PC-3 (cell line): ENCODE measurements at regions not wholly inside any gene's neighbourhood (a gene's known extent, or its start where the extent isn't known, plus 50 kb on each side); places are given as distances from the start of the nearest gene placed in this dataset.

Experiments
- ATAC-seq: fragments of 200-7000 bp; cut with Tn5 transposase; 2 replicates; pipeline ENCODE4 v1.9.1; 2020; ENCODE audit warnings: mild to moderate bottlenecking, moderate library complexity
- BruUV-seq: library from RNA; stranded (reverse); fragments of 400-500 nt; replicated peaks from 2 replicates; lab custom pipeline; 2021; lab: Mats Ljungman, UMichigan
- CTCF ChIA-PET: fragments of 300-600 bp; sonication (Branson Sonifier 250); formaldehyde crosslinking; loops from one replicate; lab custom pipeline; 2022; ENCODE audit warnings: antibody characterized with exemption; lab: Charles Lee
- POLR2A ChIA-PET: fragments of 300-600 bp; sonication (Branson Sonifier 250); formaldehyde crosslinking; loops from one replicate; lab custom pipeline; 2022; ENCODE audit warnings: antibody characterized with exemption; ENCODE audit not compliant: unreplicated experiment; lab: Charles Lee
- DNase-seq: peaks from one replicate; pipeline ENCODE4 v3.0.0-alpha.2; 2015
- H2AFZ ChIP-seq: fragments of 300-600 bp; sonication (generic); 2 replicates; pipeline ENCODE4 v1.6.0; 2016; ENCODE audit warnings: antibody characterized with exemption, low read length
- H3F3A ChIP-seq: fragments of 300-600 bp; sonication (generic); one replicate; pipeline ENCODE4 v1.6.0; 2017; ENCODE audit warnings: antibody characterized with exemption, low read length, control low read depth, mild to moderate bottlenecking; ENCODE audit not compliant: unreplicated experiment
- H3K27ac ChIP-seq: fragments of 300-600 bp; sonication (generic); 2 replicates; pipeline ENCODE4 v1.5.1; 2016; ENCODE audit warnings: mild to moderate bottlenecking, low read length
- H3K27me3 ChIP-seq: fragments of 300-600 bp; sonication (generic); 2 replicates; pipeline ENCODE4 v1.6.1; 2016; ENCODE audit warnings: low read length, mixed read lengths
- H3K36me3 ChIP-seq: fragments of 300-600 bp; sonication (generic); 2 replicates; pipeline ENCODE4 v1.6.1; 2016; ENCODE audit warnings: low read depth, mixed run types, low read length, mixed read lengths
- H3K4me1 ChIP-seq: fragments of 300-600 bp; sonication (generic); 2 replicates; pipeline ENCODE4 v1.5.1; 2016; ENCODE audit warnings: low read length; ENCODE audit not compliant: insufficient read depth
- H3K4me2 ChIP-seq: fragments of 300-600 bp; sonication (generic); 2 replicates; pipeline ENCODE4 v1.6.0; 2016; ENCODE audit warnings: low read length
- H3K4me3 ChIP-seq: fragments of 300-600 bp; sonication (generic); 2 replicates; pipeline ENCODE4 v1.5.1; 2016; ENCODE audit warnings: mild to moderate bottlenecking, low read length, mixed read lengths
- H3K79me2 ChIP-seq: fragments of 300-600 bp; sonication (generic); 2 replicates; pipeline ENCODE4 v1.6.1; 2017; ENCODE audit warnings: low read length, mixed read lengths
- H3K9ac ChIP-seq: fragments of 300-600 bp; sonication (generic); 2 replicates; pipeline ENCODE4 v1.6.0; 2016; ENCODE audit warnings: mild to moderate bottlenecking, low read length
- H3K9me2 ChIP-seq: fragments of 300-600 bp; sonication (generic); replicated peaks from 2 replicates; pipeline ENCODE4 v1.6.1; 2016; ENCODE audit warnings: mixed run types, low read length, mixed read lengths
- H3K9me3 ChIP-seq: fragments of 300-600 bp; sonication (generic); 2 replicates; pipeline ENCODE4 v1.6.1; 2016; ENCODE audit warnings: low read length, mixed read lengths
- H4K20me1 ChIP-seq: fragments of 300-600 bp; sonication (generic); 2 replicates; pipeline ENCODE4 v1.6.1; 2016; ENCODE audit warnings: low read length, mixed read lengths
- EZH2 ChIP-seq: fragments of 300-600 bp; sonication (generic); IDR thresholded peaks from one replicate; pipeline ENCODE4 v1.6.1; 2017; ENCODE audit warnings: antibody characterized with exemption, mild to moderate bottlenecking, low read length; ENCODE audit not compliant: unreplicated experiment
- EZH2phosphoT487 ChIP-seq: fragments of 300-600 bp; sonication (generic); IDR thresholded peaks from 2 replicates; pipeline ENCODE4 v1.6.1; 2018; ENCODE audit warnings: mild to moderate bottlenecking, antibody characterized with exemption, low read length, borderline replicate concordance
- intact Hi-C: fragments of 100-400 bp; cut with micrococcal nuclease; formaldehyde crosslinking; loops from 2 replicates; pipeline ENCODE4 v1.9.0; 2023
- TF ChIP-seq, protein P1 (sequence below): fragments of 300-600 bp; sonication (generic); conservative IDR thresholded peaks from 2 replicates; pipeline ENCODE4 v1.5.1; 2017; ENCODE audit warnings: antibody characterized with exemption, low read depth, mild to moderate bottlenecking, low read length

GRCh38 chr5:159730285-159730684, 186.0 kb upstream of the ADRA1B start:
- Histone ChIP-seq H3K27ac (no peak overlapping the region), H3K36me3 (no peaks in the 10 kb centered on the region), H3K4me2 (no peak overlapping the region), H3K4me3 (no peak overlapping the region), H3K27me3 (no peaks in the 10 kb centered on the region), H4K20me1 (no peaks in the 10 kb centered on the region), H3K9ac (no peak overlapping the region), H3K79me2 (no peaks in the 10 kb centered on the region), H2AFZ (no peak overlapping the region), H3K9me2 (no peaks in the 10 kb centered on the region), H3F3A (no peaks in the 10 kb centered on the region), H3K9me3 (no peaks in the 10 kb centered on the region), H3K4me1 (peaks cover 4% of the 10 kb centered on the region)
- DNase-seq = no peak
- intact Hi-C loops = no loop called here
- ChIA-PET POLR2A (no interaction called here), CTCF (no interaction called here)
- BruUV-seq = no TSS peak
- no peak for ATAC-seq
- TF ChIP-seq EZH2phosphoT487 (no peak), EZH2 (no peak)
- TF ChIP-seq, protein P1, sequence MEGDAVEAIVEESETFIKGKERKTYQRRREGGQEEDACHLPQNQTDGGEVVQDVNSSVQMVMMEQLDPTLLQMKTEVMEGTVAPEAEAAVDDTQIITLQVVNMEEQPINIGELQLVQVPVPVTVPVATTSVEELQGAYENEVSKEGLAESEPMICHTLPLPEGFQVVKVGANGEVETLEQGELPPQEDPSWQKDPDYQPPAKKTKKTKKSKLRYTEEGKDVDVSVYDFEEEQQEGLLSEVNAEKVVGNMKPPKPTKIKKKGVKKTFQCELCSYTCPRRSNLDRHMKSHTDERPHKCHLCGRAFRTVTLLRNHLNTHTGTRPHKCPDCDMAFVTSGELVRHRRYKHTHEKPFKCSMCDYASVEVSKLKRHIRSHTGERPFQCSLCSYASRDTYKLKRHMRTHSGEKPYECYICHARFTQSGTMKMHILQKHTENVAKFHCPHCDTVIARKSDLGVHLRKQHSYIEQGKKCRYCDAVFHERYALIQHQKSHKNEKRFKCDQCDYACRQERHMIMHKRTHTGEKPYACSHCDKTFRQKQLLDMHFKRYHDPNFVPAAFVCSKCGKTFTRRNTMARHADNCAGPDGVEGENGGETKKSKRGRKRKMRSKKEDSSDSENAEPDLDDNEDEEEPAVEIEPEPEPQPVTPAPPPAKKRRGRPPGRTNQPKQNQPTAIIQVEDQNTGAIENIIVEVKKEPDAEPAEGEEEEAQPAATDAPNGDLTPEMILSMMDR = no peak

- intact Hi-C loops = no loop called here
- no peak overlapping the region for H3K27ac ChIP-seq
- ATAC-seq (no peak), DNase-seq (no peak)
- H3K4me2 ChIP-seq = no peak overlapping the region
- ChIA-PET POLR2A (no interaction called here), CTCF (no interaction called here)
- no peaks in the 10 kb centered on the region for H4K20me1 ChIP-seq
- H3K79me2 ChIP-seq = no peaks in the 10 kb centered on the region
- no peak overlapping the region for H3K4me3 ChIP-seq
- no peaks in the 10 kb centered on the region for H3K9me2 ChIP-seq
- no peak overlapping the region for H3K9ac ChIP-seq
- no peaks in the 10 kb centered on the region for H3K9me3 ChIP-seq
- H3K36me3 ChIP-seq = no peaks in the 10 kb centered on the region
- no peaks in the 10 kb centered on the region for H3F3A ChIP-seq
- TF ChIP-seq EZH2 (no peak), EZH2phosphoT487 (no peak)
- TF ChIP-seq, protein P1 = no peak
- BruUV-seq = no TSS peak
- H3K4me1 ChIP-seq = peaks cover 23% of the 10 kb centered on the region
- H2AFZ ChIP-seq = no peak overlapping the region
- H3K27me3 ChIP-seq = no peaks in the 10 kb centered on the region
Observed at GRCh38 chr5:159732220-159732619, 184.1 kb upstream of the ADRA1B start.

DNA sequence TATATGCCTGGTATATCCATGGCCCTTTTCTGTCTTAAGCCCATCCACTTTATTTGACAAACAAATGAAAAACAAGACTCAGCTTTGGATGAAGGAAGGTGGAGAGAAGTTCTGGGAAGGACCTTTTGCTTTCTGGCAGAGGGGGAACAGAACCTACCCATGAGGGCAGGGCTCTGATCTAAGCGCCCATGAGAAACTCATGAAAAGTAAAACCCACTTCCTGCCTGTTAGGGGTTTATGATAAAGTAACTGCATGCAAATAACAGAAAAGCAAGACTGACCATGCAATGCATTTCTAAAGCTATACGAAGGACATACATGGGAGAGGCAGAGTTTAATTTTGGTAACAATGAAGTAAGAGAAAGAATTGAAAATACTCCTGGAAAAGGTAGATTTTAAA, 181.9 kb upstream of the ADRA1B start:
- no peaks in the 10 kb centered on the region for H3K9me3 ChIP-seq
- H3F3A ChIP-seq = no peaks in the 10 kb centered on the region
- no peaks in the 10 kb centered on the region for H3K27me3 ChIP-seq
- no peak for ATAC-seq
- BruUV-seq = no TSS peak
- no peak overlapping the region for H3K4me2 ChIP-seq
- no peak overlapping the region for H3K4me3 ChIP-seq
- H2AFZ ChIP-seq = no peak overlapping the region
- H3K36me3 ChIP-seq = no peaks in the 10 kb centered on the region
- H3K79me2 ChIP-seq = no peaks in the 10 kb centered on the region
- intact Hi-C loops = no loop called here
- no peak overlapping the region for H3K9ac ChIP-seq
- H3K9me2 ChIP-seq = no peaks in the 10 kb centered on the region
- DNase-seq = no peak
- H3K27ac ChIP-seq = no peak overlapping the region
- H3K4me1 ChIP-seq = peaks cover 23% of the 10 kb centered on the region
- ChIA-PET CTCF (no interaction called here), POLR2A (no interaction called here)
- TF ChIP-seq EZH2 (no peak), EZH2phosphoT487 (no peak)
- TF ChIP-seq, protein P1 = no peak
- H4K20me1 ChIP-seq = no peaks in the 10 kb centered on the region
